CD14-positive monocyte (primary cell): ENCODE measurements at regions not wholly inside any gene's neighbourhood (a gene's known extent, or its start where the extent isn't known, plus 50 kb on each side); places are given as distances from the start of the nearest gene placed in this dataset.

Experiments
- DNase-seq, 3 donors: peaks; one replicate each; pipeline ENCODE4 v3.0.0-alpha.2; 2011 to 2022
- H2AFZ ChIP-seq: 2 replicates; pipeline ENCODE4 v1.6.0; 2012; ENCODE audit warnings: mild to moderate bottlenecking, low read depth, low read length, inconsistent platforms; ENCODE audit not compliant: insufficient read depth, poor library complexity, severe bottlenecking
- H3K27ac ChIP-seq, 2 donors: 1 replicate in 1 of 2; 2 replicates in 1 of 2; pipeline ENCODE4 v1.5.1; 2012 to 2013; ENCODE audit warnings: low read length in 2 of 2, control low read depth in 1 of 2, inconsistent platforms in 1 of 2, low read depth in 1 of 2, mild to moderate bottlenecking in 1 of 2
- H3K27me3 ChIP-seq, 2 donors: one replicate each; pipeline versions ENCODE4 v1.6.0 to v1.6.1; 2011 to 2013; ENCODE audit warnings: low read length in 2 of 2; ENCODE audit not compliant: control insufficient read depth in 2 of 2, insufficient read depth in 2 of 2
- H3K36me3 ChIP-seq, 2 donors: replicated peaks in 1 of 2; 1 replicate in 1 of 2; 2 replicates in 1 of 2; pipeline versions ENCODE4 v1.5.1 to v1.6.1; 2012 to 2013; ENCODE audit warnings: low read length in 2 of 2, control low read depth in 1 of 2, inconsistent platforms in 1 of 2, mild to moderate bottlenecking in 1 of 2; ENCODE audit not compliant: insufficient read depth in 2 of 2, control insufficient read depth in 1 of 2
- H3K4me1 ChIP-seq, 2 donors: 1 replicate in 1 of 2; 2 replicates in 1 of 2; pipeline versions ENCODE4 v1.5.1 to v1.6.1; 2012 to 2013; ENCODE audit warnings: low read length in 2 of 2, control low read depth in 1 of 2, inconsistent platforms in 1 of 2, mild to moderate bottlenecking in 1 of 2, moderate library complexity in 1 of 2; ENCODE audit not compliant: insufficient read depth in 2 of 2, control insufficient read depth in 1 of 2
- H3K4me2 ChIP-seq: replicated peaks from 2 replicates; pipeline ENCODE3; 2012; ENCODE audit warnings: low read length, moderate library complexity, mild to moderate bottlenecking; ENCODE audit not compliant: poor library complexity, severe bottlenecking; ENCODE audit errors: extremely low read depth
- H3K4me3 ChIP-seq, 3 experiments: fragments of 200-600 bp in 1 of 3; sonication (generic) in 1 of 3; replicated peaks in 1 of 3; 1 replicate in 2 of 3; 2 replicates in 1 of 3; pipeline ENCODE4 v1.5.1; 2011 to 2013; ENCODE audit warnings: low read length in 3 of 3, mild to moderate bottlenecking in 3 of 3, control low read depth in 2 of 3, low read depth in 2 of 3, inconsistent platforms in 1 of 3, moderate library complexity in 1 of 3
- H3K79me2 ChIP-seq: 2 replicates; pipeline ENCODE4 v1.6.0; 2012; ENCODE audit warnings: mild to moderate bottlenecking, control low read depth, inconsistent platforms, low read length, moderate library complexity; ENCODE audit not compliant: insufficient read depth
- H3K9ac ChIP-seq: 2 replicates; pipeline ENCODE4 v1.6.0; 2017; ENCODE audit warnings: low read length, mild to moderate bottlenecking; ENCODE audit not compliant: insufficient read depth, poor library complexity, severe bottlenecking
- H3K9me3 ChIP-seq, 2 donors: replicated peaks in 1 of 2; 1 replicate in 1 of 2; 2 replicates in 1 of 2; pipeline versions ENCODE4 v1.5.1 to v1.6.1; 2012 to 2013; ENCODE audit warnings: low read length in 2 of 2, control low read depth in 1 of 2; ENCODE audit not compliant: control insufficient read depth in 1 of 2, insufficient read depth in 1 of 2
- H4K20me1 ChIP-seq: 2 replicates; pipeline ENCODE4 v1.6.0; 2012; ENCODE audit warnings: mild to moderate bottlenecking, low read length, control low read depth, moderate library complexity; ENCODE audit not compliant: insufficient read depth
- H3K27ac Mint-ChIP-seq, 7 donors: one replicate each; pipeline ENCODE4 v1.8.0; 2020; ENCODE audit warnings: mild to moderate bottlenecking in 7 of 7, mixed read lengths in 7 of 7, moderate library complexity in 6 of 7, inconsistent platforms in 2 of 7
- H3K27me3 Mint-ChIP-seq, 3 donors: one replicate each; pipeline ENCODE4 v1.8.0; 2021 to 2022; ENCODE audit warnings: low read depth in 3 of 3, mild to moderate bottlenecking in 3 of 3, mixed read lengths in 3 of 3, moderate library complexity in 3 of 3, inconsistent platforms in 1 of 3
- H3K36me3 Mint-ChIP-seq, 2 donors: one replicate each; pipeline ENCODE4 v1.8.0; 2020; ENCODE audit warnings: mixed read lengths in 2 of 2, inconsistent platforms in 1 of 2, mild to moderate bottlenecking in 1 of 2
- H3K4me1 Mint-ChIP-seq: one replicate; pipeline ENCODE4 v1.8.0; 2020; ENCODE audit warnings: mild to moderate bottlenecking, mixed read lengths
- H3K4me3 Mint-ChIP-seq, 2 donors: one replicate each; pipeline ENCODE4 v1.8.0; 2020; ENCODE audit warnings: mild to moderate bottlenecking in 2 of 2, mixed read lengths in 2 of 2, moderate library complexity in 1 of 2
- H3K9me3 Mint-ChIP-seq, 7 donors: one replicate each; pipeline ENCODE4 v1.8.0; 2020 to 2022; ENCODE audit warnings: mixed read lengths in 7 of 7, mild to moderate bottlenecking in 6 of 7, moderate library complexity in 6 of 7, inconsistent platforms in 2 of 7
- WGBS: methylation state at CpG from one replicate; pipeline ENCODE4 v1.1.5; 2013; ENCODE audit warnings: missing lambda C conversion rate; ENCODE audit not compliant: insufficient coverage; 5-methylcytosine and 5-hydroxymethylcytosine counted together
- intact Hi-C, 2 donors: fragments of 100-400 bp; cut with micrococcal nuclease; formaldehyde crosslinking; loops; one replicate each; pipeline versions ENCODE4 v1.15.0 to v1.15.1; 2023
- TF ChIP-seq, protein P1 (sequence below): fragments of 200-600 bp; IDR thresholded peaks from one replicate; pipeline ENCODE4 v1.8.0; 2022; ENCODE audit warnings: antibody characterized with exemption, mild to moderate bottlenecking

DNA sequence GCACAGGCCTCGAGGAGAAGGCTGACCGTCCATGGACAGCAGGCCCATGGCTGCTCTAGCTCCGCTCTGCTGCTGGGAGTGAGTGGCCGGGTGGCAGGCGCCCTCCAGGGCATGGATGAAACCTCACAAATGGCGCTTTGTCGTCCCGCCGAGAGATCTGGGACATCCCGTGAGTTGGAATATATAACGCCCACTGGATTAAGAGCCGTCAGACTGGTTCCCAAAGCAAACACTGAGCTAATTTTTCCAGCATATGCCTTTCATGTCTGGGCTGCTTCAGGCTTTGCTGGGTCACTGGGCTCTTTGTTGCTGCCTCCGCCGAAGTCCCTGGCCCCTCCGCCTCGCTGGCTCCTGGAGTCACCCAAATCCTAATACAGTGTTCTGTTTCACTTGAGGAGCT lies 266.3 kb downstream of the FOXL1 start:
- no peak overlapping the region for H3K4me2 ChIP-seq
- Mint-ChIP-seq H3K27me3 (peaks cover 2 to 6% (median 3%) of the 10 kb centered on the region in 3 donors), H3K9me3 (peaks cover 0 to 5% (median 3%) of the 10 kb centered on the region in 7 donors), H3K27ac (no peak overlapping the region), H3K4me1 (no peaks in the 10 kb centered on the region), H3K36me3 (no peaks in the 10 kb centered on the region), H3K4me3 (no peak overlapping the region)
- H4K20me1 ChIP-seq, result no peaks in the 10 kb centered on the region
- H3K27me3 ChIP-seq, result no peaks in the 10 kb centered on the region
- H3K4me3 ChIP-seq, result no peak overlapping the region
- intact Hi-C loops, result no loop called here
- H3K9ac ChIP-seq, result no peak overlapping the region
- H3K79me2 ChIP-seq, result no peaks in the 10 kb centered on the region
- no peaks in the 10 kb centered on the region for H3K36me3 ChIP-seq
- H2AFZ ChIP-seq, result no peak overlapping the region
- H3K27ac ChIP-seq, result no peak overlapping the region
- WGBS, result 96% methylated on average over 16 of the region's 16 CpGs
- no peaks in the 10 kb centered on the region for H3K4me1 ChIP-seq
- H3K9me3 ChIP-seq, result no peaks in the 10 kb centered on the region
- TF ChIP-seq, protein P1, sequence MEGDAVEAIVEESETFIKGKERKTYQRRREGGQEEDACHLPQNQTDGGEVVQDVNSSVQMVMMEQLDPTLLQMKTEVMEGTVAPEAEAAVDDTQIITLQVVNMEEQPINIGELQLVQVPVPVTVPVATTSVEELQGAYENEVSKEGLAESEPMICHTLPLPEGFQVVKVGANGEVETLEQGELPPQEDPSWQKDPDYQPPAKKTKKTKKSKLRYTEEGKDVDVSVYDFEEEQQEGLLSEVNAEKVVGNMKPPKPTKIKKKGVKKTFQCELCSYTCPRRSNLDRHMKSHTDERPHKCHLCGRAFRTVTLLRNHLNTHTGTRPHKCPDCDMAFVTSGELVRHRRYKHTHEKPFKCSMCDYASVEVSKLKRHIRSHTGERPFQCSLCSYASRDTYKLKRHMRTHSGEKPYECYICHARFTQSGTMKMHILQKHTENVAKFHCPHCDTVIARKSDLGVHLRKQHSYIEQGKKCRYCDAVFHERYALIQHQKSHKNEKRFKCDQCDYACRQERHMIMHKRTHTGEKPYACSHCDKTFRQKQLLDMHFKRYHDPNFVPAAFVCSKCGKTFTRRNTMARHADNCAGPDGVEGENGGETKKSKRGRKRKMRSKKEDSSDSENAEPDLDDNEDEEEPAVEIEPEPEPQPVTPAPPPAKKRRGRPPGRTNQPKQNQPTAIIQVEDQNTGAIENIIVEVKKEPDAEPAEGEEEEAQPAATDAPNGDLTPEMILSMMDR, result no peak
- DNase-seq, result no peak

DNA sequence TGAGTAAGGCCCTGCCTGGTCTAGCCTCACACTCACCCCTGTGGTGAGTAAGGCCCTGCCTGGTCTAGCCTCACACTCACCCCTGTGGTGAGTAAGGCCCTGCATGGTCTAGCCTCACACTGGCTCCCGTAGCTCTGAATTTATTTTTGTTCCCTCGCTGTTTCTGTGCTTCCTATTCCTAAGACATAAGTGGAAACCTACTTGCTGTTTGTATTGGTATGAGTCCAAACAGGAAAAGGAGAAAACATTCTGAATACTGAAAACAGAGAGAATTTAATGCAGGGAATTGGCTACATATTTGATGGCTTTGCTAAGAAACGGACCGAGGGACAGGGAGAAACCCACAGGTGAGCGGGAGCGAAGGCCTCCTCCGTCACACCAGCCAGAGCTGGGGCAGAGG lies 267.8 kb downstream of the FOXL1 start:
- no peaks in the 10 kb centered on the region for H3K36me3 ChIP-seq
- intact Hi-C loops, result no loop called here
- H3K4me3 Mint-ChIP-seq, result no peak overlapping the region
- WGBS, result 80% methylated on average over 1 of the region's 7 CpGs
- H3K9ac ChIP-seq, result no peak overlapping the region
- no peaks in the 10 kb centered on the region for H3K9me3 ChIP-seq
- H3K27ac Mint-ChIP-seq, result no peak overlapping the region
- H3K4me1 ChIP-seq, result no peaks in the 10 kb centered on the region
- H3K4me3 ChIP-seq, result no peak overlapping the region
- no peaks in the 10 kb centered on the region for H4K20me1 ChIP-seq
- H2AFZ ChIP-seq, result no peak overlapping the region
- peaks cover 1 to 7% (median 5%) of the 10 kb centered on the region in 3 donors for H3K27me3 Mint-ChIP-seq
- H3K4me2 ChIP-seq, result no peak overlapping the region
- H3K36me3 Mint-ChIP-seq, result no peaks in the 10 kb centered on the region
- H3K79me2 ChIP-seq, result no peaks in the 10 kb centered on the region
- DNase-seq, result no peak
- no peaks in the 10 kb centered on the region for H3K4me1 Mint-ChIP-seq
- no peaks in the 10 kb centered on the region for H3K27me3 ChIP-seq
- peaks cover 0 to 5% (median 3%) of the 10 kb centered on the region in 7 donors for H3K9me3 Mint-ChIP-seq
- TF ChIP-seq, protein P1, result no peak
- no peak overlapping the region for H3K27ac ChIP-seq
